ENCODE measurements at regions not wholly inside any gene's neighbourhood (a gene's known extent, or its start where the extent isn't known, plus 50 kb on each side); places are given as distances from the start of the nearest gene placed in this dataset.
"Not testable (repeated sequence)": the region's sequence is repeated elsewhere in the genome, so short reads cannot be mapped to it uniquely, and the experiment has no call there.

- peaks cover 4 to 5% of the 10 kb centered on the region in 2 donors for H3K4me1 ChIP-seq (ENCODE audit: control insufficient read depth in 2 of 2, insufficient read depth in 2 of 2, low read length in 2 of 2)
- 100% methylated on average over 1 of the region's 1 CpG for WGBS
These were observed 200.7 kb downstream of the HDGFL1 start for GRCh38 chr6:22770054-22770453.

GRCh38 chr6:22774129-22774528 lies 204.8 kb downstream of the HDGFL1 start:
- Histone ChIP-seq H3K27me3 (ENCODE audit: control insufficient read depth in 2 of 2, insufficient read depth in 1 of 2, low read length in 1 of 2) (no peaks in the 10 kb centered on the region), H3K4me1 (ENCODE audit: control insufficient read depth in 2 of 2, insufficient read depth in 2 of 2, low read length in 2 of 2) (no peaks in the 10 kb centered on the region), H3K36me3 (ENCODE audit: control insufficient read depth in 2 of 2, insufficient read depth in 2 of 2, low read length in 1 of 2) (no peaks in the 10 kb centered on the region), H3K27ac (ENCODE audit: low read depth in 1 of 2, low read length in 1 of 2) (no peak overlapping the region), H3K9me3 (ENCODE audit: control insufficient read depth in 2 of 2, insufficient read depth in 1 of 2, low read length in 1 of 2) (peaks cover 3 to 4% of the 10 kb centered on the region in 2 donors), H3K4me3 (ENCODE audit: low read length in 2 of 2) (no peak overlapping the region)
- no peak for DNase-seq (ENCODE audit: low read depth in 6 of 9, low spot score in 9 of 9)
- 58% methylated on average over 2 of the region's 2 CpGs for WGBS

More at GRCh38 chr6:22770054-22770453, 200.7 kb downstream of the HDGFL1 start:
- Histone ChIP-seq H3K27me3 (ENCODE audit: control insufficient read depth in 2 of 2, insufficient read depth in 1 of 2, low read length in 1 of 2) (no peaks in the 10 kb centered on the region), H3K36me3 (ENCODE audit: control insufficient read depth in 2 of 2, insufficient read depth in 2 of 2, low read length in 1 of 2) (no peaks in the 10 kb centered on the region), H3K27ac (ENCODE audit: low read depth in 1 of 2, low read length in 1 of 2) (no peak overlapping the region), H3K9me3 (ENCODE audit: control insufficient read depth in 2 of 2, insufficient read depth in 1 of 2, low read length in 1 of 2) (no peaks in the 10 kb centered on the region), H3K4me3 (ENCODE audit: low read length in 2 of 2) (no peak overlapping the region)
- no peak for DNase-seq (ENCODE audit: low read depth in 6 of 9, low spot score in 9 of 9)

GRCh38 chr6:22778438-22778837 lies 209.1 kb downstream of the HDGFL1 start:
- 71% methylated on average over 1 of the region's 1 CpG for WGBS
- not testable (repeated sequence) for H3K9me3 ChIP-seq (ENCODE audit: control insufficient read depth in 2 of 2, insufficient read depth in 1 of 2, low read length in 1 of 2); H3K36me3 ChIP-seq (ENCODE audit: control insufficient read depth in 2 of 2, insufficient read depth in 2 of 2, low read length in 1 of 2); H3K27ac ChIP-seq (ENCODE audit: low read depth in 1 of 2, low read length in 1 of 2); DNase-seq (ENCODE audit: low read depth in 6 of 9, low spot score in 9 of 9); H3K27me3 ChIP-seq (ENCODE audit: control insufficient read depth in 2 of 2, insufficient read depth in 1 of 2, low read length in 1 of 2); H3K4me1 ChIP-seq (ENCODE audit: control insufficient read depth in 2 of 2, insufficient read depth in 2 of 2, low read length in 2 of 2); H3K4me3 ChIP-seq (ENCODE audit: low read length in 2 of 2)

- no peak for DNase-seq (ENCODE audit: low read depth in 6 of 9, low spot score in 9 of 9)
- Histone ChIP-seq H3K27me3 (ENCODE audit: control insufficient read depth in 2 of 2, insufficient read depth in 1 of 2, low read length in 1 of 2) (no peaks in the 10 kb centered on the region), H3K27ac (ENCODE audit: low read depth in 1 of 2, low read length in 1 of 2) (no peak overlapping the region), H3K36me3 (ENCODE audit: control insufficient read depth in 2 of 2, insufficient read depth in 2 of 2, low read length in 1 of 2) (no peaks in the 10 kb centered on the region), H3K9me3 (ENCODE audit: control insufficient read depth in 2 of 2, insufficient read depth in 1 of 2, low read length in 1 of 2) (peaks cover 5 to 9% of the 10 kb centered on the region in 2 donors), H3K4me3 (ENCODE audit: low read length in 2 of 2) (no peak overlapping the region), H3K4me1 (ENCODE audit: control insufficient read depth in 2 of 2, insufficient read depth in 2 of 2, low read length in 2 of 2) (no peaks in the 10 kb centered on the region)
- 97% methylated on average over 2 of the region's 2 CpGs for whole genome bisulfite sequencing
These were observed 209.7 kb downstream of the HDGFL1 start for GRCh38 chr6:22779062-22779461.

- WGBS = 90% methylated on average over 4 of the region's 4 CpGs
- no peak for DNase-seq (ENCODE audit: low read depth in 6 of 9, low spot score in 9 of 9)
- peaks cover 2 to 8% of the 10 kb centered on the region in 2 donors for H3K9me3 ChIP-seq (ENCODE audit: control insufficient read depth in 2 of 2, insufficient read depth in 1 of 2, low read length in 1 of 2)
These were observed 214.6 kb downstream of the HDGFL1 start for GRCh38 chr6:22783931-22784330.

GRCh38 chr6:22784601-22785410 lies 215.4 kb downstream of the HDGFL1 start:
- H3K36me3 ChIP-seq (ENCODE audit: control insufficient read depth in 2 of 2, insufficient read depth in 2 of 2, low read length in 1 of 2) = no peaks in the 10 kb centered on the region
- no peaks in the 10 kb centered on the region for H3K9me3 ChIP-seq (ENCODE audit: control insufficient read depth in 2 of 2, insufficient read depth in 1 of 2, low read length in 1 of 2)
- H3K27ac ChIP-seq (ENCODE audit: low read depth in 1 of 2, low read length in 1 of 2) = no peak overlapping the region
- H3K27me3 ChIP-seq (ENCODE audit: control insufficient read depth in 2 of 2, insufficient read depth in 1 of 2, low read length in 1 of 2) = no peaks in the 10 kb centered on the region
- peaks cover 0 to 3% of the 10 kb centered on the region in 2 donors for H3K4me1 ChIP-seq (ENCODE audit: control insufficient read depth in 2 of 2, insufficient read depth in 2 of 2, low read length in 2 of 2)
- H3K4me3 ChIP-seq (ENCODE audit: low read length in 2 of 2) = no peak overlapping the region
- DNase-seq (ENCODE audit: low read depth in 6 of 9, low spot score in 9 of 9) = no peak
- 93% methylated on average over 12 of the region's 12 CpGs for WGBS

More at GRCh38 chr6:22783931-22784330, 214.6 kb downstream of the HDGFL1 start:
- H3K4me3 ChIP-seq (ENCODE audit: low read length in 2 of 2) = no peak overlapping the region
- no peaks in the 10 kb centered on the region for H3K27me3 ChIP-seq (ENCODE audit: control insufficient read depth in 2 of 2, insufficient read depth in 1 of 2, low read length in 1 of 2)
- no peaks in the 10 kb centered on the region for H3K36me3 ChIP-seq (ENCODE audit: control insufficient read depth in 2 of 2, insufficient read depth in 2 of 2, low read length in 1 of 2)
- H3K27ac ChIP-seq (ENCODE audit: low read depth in 1 of 2, low read length in 1 of 2) = no peak overlapping the region
- H3K4me1 ChIP-seq (ENCODE audit: control insufficient read depth in 2 of 2, insufficient read depth in 2 of 2, low read length in 2 of 2) = peaks cover 0 to 3% of the 10 kb centered on the region in 2 donors

- Histone ChIP-seq H3K27ac (ENCODE audit: low read depth in 1 of 2, low read length in 1 of 2) (no peak overlapping the region), H3K4me1 (ENCODE audit: control insufficient read depth in 2 of 2, insufficient read depth in 2 of 2, low read length in 2 of 2) (peaks cover 0 to 3% of the 10 kb centered on the region in 2 donors), H3K4me3 (ENCODE audit: low read length in 2 of 2) (no peak overlapping the region), H3K27me3 (ENCODE audit: control insufficient read depth in 2 of 2, insufficient read depth in 1 of 2, low read length in 1 of 2) (no peaks in the 10 kb centered on the region), H3K9me3 (ENCODE audit: control insufficient read depth in 2 of 2, insufficient read depth in 1 of 2, low read length in 1 of 2) (no peaks in the 10 kb centered on the region), H3K36me3 (ENCODE audit: control insufficient read depth in 2 of 2, insufficient read depth in 2 of 2, low read length in 1 of 2) (no peaks in the 10 kb centered on the region)
- DNase-seq (ENCODE audit: low read depth in 6 of 9, low spot score in 9 of 9) = no peak
- 97% methylated on average over 7 of the region's 7 CpGs for WGBS
These were observed 218.7 kb downstream of the HDGFL1 start for GRCh38 chr6:22788038-22788437.

- H3K4me3 ChIP-seq (ENCODE audit: low read length in 2 of 2) = no peak overlapping the region
- no peak overlapping the region for H3K27ac ChIP-seq (ENCODE audit: low read depth in 1 of 2, low read length in 1 of 2)
- peaks cover 0 to 3% of the 10 kb centered on the region in 2 donors for H3K4me1 ChIP-seq (ENCODE audit: control insufficient read depth in 2 of 2, insufficient read depth in 2 of 2, low read length in 2 of 2)
- no peaks in the 10 kb centered on the region for H3K27me3 ChIP-seq (ENCODE audit: control insufficient read depth in 2 of 2, insufficient read depth in 1 of 2, low read length in 1 of 2)
- no peaks in the 10 kb centered on the region for H3K9me3 ChIP-seq (ENCODE audit: control insufficient read depth in 2 of 2, insufficient read depth in 1 of 2, low read length in 1 of 2)
- peak in 3 of 9 donors; percentile 7 to 20 (median 16) for DNase-seq (ENCODE audit: low read depth in 6 of 9, low spot score in 9 of 9)
- 94% methylated on average over 5 of the region's 5 CpGs for WGBS
- H3K36me3 ChIP-seq (ENCODE audit: control insufficient read depth in 2 of 2, insufficient read depth in 2 of 2, low read length in 1 of 2) = no peaks in the 10 kb centered on the region
These were observed 219.9 kb downstream of the HDGFL1 start for GRCh38 chr6:22789315-22789714.

- no peak overlapping the region for H3K27ac ChIP-seq (ENCODE audit: low read depth in 1 of 2, low read length in 1 of 2)
- H3K9me3 ChIP-seq (ENCODE audit: control insufficient read depth in 2 of 2, insufficient read depth in 1 of 2, low read length in 1 of 2) = peaks cover 0 to 5% of the 10 kb centered on the region in 2 donors
- no peaks in the 10 kb centered on the region for H3K4me1 ChIP-seq (ENCODE audit: control insufficient read depth in 2 of 2, insufficient read depth in 2 of 2, low read length in 2 of 2)
- no peak for DNase-seq (ENCODE audit: low read depth in 6 of 9, low spot score in 9 of 9)
- no peaks in the 10 kb centered on the region for H3K27me3 ChIP-seq (ENCODE audit: control insufficient read depth in 2 of 2, insufficient read depth in 1 of 2, low read length in 1 of 2)
- WGBS = 97% methylated on average over 1 of the region's 1 CpG
- no peak overlapping the region for H3K4me3 ChIP-seq (ENCODE audit: low read length in 2 of 2)
- H3K36me3 ChIP-seq (ENCODE audit: control insufficient read depth in 2 of 2, insufficient read depth in 2 of 2, low read length in 1 of 2) = no peaks in the 10 kb centered on the region
These were observed 225.5 kb downstream of the HDGFL1 start for GRCh38 chr6:22794844-22795243.
